ENCODE measurements at regions not wholly inside any gene's neighbourhood (a gene's known extent, or its start where the extent isn't known, plus 50 kb on each side); places are given as distances from the start of the nearest gene placed in this dataset.

DNA sequence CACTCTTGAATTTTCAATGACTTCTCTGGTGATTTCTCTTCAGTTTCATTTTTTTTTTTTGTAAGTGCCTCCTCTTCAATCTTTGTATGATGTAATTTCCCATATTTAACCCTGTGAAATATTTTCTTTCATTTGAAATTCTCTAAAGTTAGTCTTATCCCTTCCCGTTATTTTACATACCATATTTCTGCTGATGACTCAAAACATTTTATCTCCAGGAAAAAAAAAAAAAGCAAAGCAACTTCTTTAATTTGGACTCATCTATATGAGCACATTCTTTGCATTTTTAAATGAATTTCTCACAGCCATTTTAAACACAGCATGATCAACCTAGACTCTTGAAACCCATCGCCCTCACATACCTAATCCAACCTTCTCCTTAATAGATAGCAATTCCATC is 1831.4 kb downstream of the ARAP2 start:
- TF ChIP-seq PATZ1 (CRISPR knock-in tag; IDR thresholded peaks at IDR 0.05; ENCODE audit: borderline replicate concordance) = no peak
- no peak for TF ChIP-seq ZFP3 (CRISPR knock-in tag; IDR thresholded peaks at IDR 0.05)
- no peak for TF ChIP-seq ESRRG (CRISPR knock-in tag; IDR thresholded peaks at IDR 0.05)
- TF ChIP-seq TOX (CRISPR knock-in tag; IDR thresholded peaks at IDR 0.05; ENCODE audit: borderline replicate concordance) = no peak
- TF ChIP-seq TCF4 (CRISPR knock-in tag; IDR thresholded peaks at IDR 0.05; ENCODE audit: borderline replicate concordance) = no peak
- TF ChIP-seq CREB5 (CRISPR knock-in tag; IDR thresholded peaks at IDR 0.05; ENCODE audit: low read depth) = no peak
- no peak for TF ChIP-seq BACH2 (CRISPR knock-in tag; IDR thresholded peaks at IDR 0.05; ENCODE audit: borderline replicate concordance)

Measured in SK-N-SH treated with all-trans-retinoic acid at 6 μM for 48 hours (cell line).